OCI-LY7 (cell line): ENCODE measurements at regions not wholly inside any gene's neighbourhood (a gene's known extent, or its start where the extent isn't known, plus 50 kb on each side); places are given as distances from the start of the nearest gene placed in this dataset.

ENCODE experiments used
- BruUV-seq: library from RNA; stranded (reverse); fragments of 400-500 nt; replicated peaks from 2 replicates; lab custom pipeline; 2021; lab: Mats Ljungman, UMichigan
- CTCF ChIA-PET: fragments of 300-600 bp; sonication (Branson Sonifier 250); formaldehyde crosslinking; loops from one replicate; lab custom pipeline; 2022; ENCODE audit warnings: antibody characterized with exemption; ENCODE audit not compliant: unreplicated experiment; lab: Charles Lee
- POLR2A ChIA-PET: fragments of 300-600 bp; sonication (Branson Sonifier 250); formaldehyde crosslinking; loops from one replicate; lab custom pipeline; 2022; ENCODE audit warnings: antibody characterized with exemption; lab: Charles Lee
- DNase-seq: peaks from one replicate; pipeline ENCODE4 v3.0.0-alpha.2; 2015; ENCODE audit warnings: low spot score
- H2AFZ ChIP-seq: fragments of 200-600 bp; sonication (generic), shearing (Covaris generic); 2 replicates; pipeline ENCODE4 v1.6.1; 2014; ENCODE audit warnings: mild to moderate bottlenecking, antibody characterized with exemption, low read length, moderate library complexity
- H3K27ac ChIP-seq: fragments of 200-600 bp; sonication (generic); 2 replicates; pipeline ENCODE4 v1.5.1; 2014; ENCODE audit warnings: mixed run types, low read depth, mild to moderate bottlenecking, moderate library complexity, low read length, inconsistent platforms; ENCODE audit not compliant: poor library complexity, severe bottlenecking
- H3K36me3 ChIP-seq: fragments of 200-600 bp; sonication (generic); 2 replicates; pipeline ENCODE4 v1.6.1; 2014; ENCODE audit warnings: mild to moderate bottlenecking, antibody characterized with exemption, low read length, moderate library complexity, mixed read lengths; ENCODE audit not compliant: insufficient read depth
- H3K4me1 ChIP-seq: fragments of 200-600 bp; sonication (generic); 2 replicates; pipeline ENCODE4 v1.5.1; 2014; ENCODE audit warnings: mild to moderate bottlenecking, low read length; ENCODE audit not compliant: insufficient read depth, poor library complexity, severe bottlenecking
- H3K4me2 ChIP-seq: fragments of 200-600 bp; sonication (generic); 2 replicates; pipeline ENCODE4 v1.6.1; 2014; ENCODE audit warnings: mild to moderate bottlenecking, low read length
- H3K4me3 ChIP-seq: fragments of 200-600 bp; sonication (generic); 2 replicates; pipeline ENCODE4 v1.5.1; 2014; ENCODE audit warnings: mild to moderate bottlenecking, low read depth, low read length; ENCODE audit not compliant: poor library complexity, severe bottlenecking
- H3K79me2 ChIP-seq: fragments of 200-600 bp; sonication (generic); 2 replicates; pipeline ENCODE4 v1.6.1; 2016; ENCODE audit warnings: low read depth, mild to moderate bottlenecking, low read length, moderate library complexity, mixed read lengths; ENCODE audit not compliant: insufficient read depth
- H3K9me2 ChIP-seq: fragments of 200-600 bp; sonication (generic); 2 replicates; pipeline ENCODE4 v1.6.1; 2016; ENCODE audit warnings: mild to moderate bottlenecking, low read length, mixed read lengths; ENCODE audit not compliant: insufficient read depth
- H3K9me3 ChIP-seq: fragments of 200-600 bp; sonication (generic); 2 replicates; pipeline ENCODE4 v1.6.1; 2014; ENCODE audit warnings: mild to moderate bottlenecking, mixed run types, low read length, mixed read lengths
- H4K20me1 ChIP-seq: fragments of 200-600 bp; sonication (generic); 2 replicates; pipeline ENCODE4 v1.6.1; 2014; ENCODE audit warnings: mild to moderate bottlenecking, antibody characterized with exemption, low read length, moderate library complexity, mixed read lengths; ENCODE audit not compliant: insufficient read depth
- CTCF ChIP-seq: fragments of 200-600 bp; sonication (generic); conservative IDR thresholded peaks from 2 replicates; pipeline ENCODE4 v1.5.1; 2014; ENCODE audit warnings: mild to moderate bottlenecking, antibody characterized with exemption, low read length, moderate library complexity, mixed read lengths
- EZH2phosphoT487 ChIP-seq: fragments of 200-600 bp; sonication (generic); IDR thresholded peaks from 2 replicates; pipeline ENCODE4 v1.6.1; 2018; ENCODE audit warnings: low read depth, borderline replicate concordance, mild to moderate bottlenecking, mixed run types, antibody characterized with exemption, low read length, moderate library complexity, mixed read lengths
- intact Hi-C: fragments of 100-400 bp; cut with micrococcal nuclease; formaldehyde crosslinking; loops from one replicate; pipeline ENCODE4 v1.10.0; 2022; ENCODE audit not compliant: unreplicated experiment

DNA sequence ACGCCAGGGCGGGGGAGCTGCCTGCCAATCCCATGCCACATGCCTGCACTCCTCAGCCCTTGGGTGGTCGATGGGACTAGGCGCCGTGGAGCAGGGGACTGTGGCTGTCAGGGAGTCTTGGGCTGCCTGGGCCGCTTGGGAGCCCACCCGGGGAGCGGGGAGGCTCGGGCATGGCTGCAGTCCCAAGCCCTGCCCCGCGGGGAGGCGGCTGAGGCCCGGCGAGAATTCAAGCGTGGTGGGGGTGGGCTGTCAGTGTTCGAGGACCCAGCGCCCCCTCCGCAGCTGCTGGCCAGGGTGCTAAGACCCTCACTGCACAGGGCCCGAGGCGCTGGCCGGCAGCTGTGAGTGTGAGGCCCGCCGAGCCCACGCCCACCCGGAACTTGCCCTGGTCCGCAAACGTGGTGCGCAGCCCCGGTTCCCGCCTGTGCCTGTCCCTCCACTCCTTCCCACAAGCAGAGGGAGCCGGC, 83.2 kb upstream of the DMRTA1 start:
- intact Hi-C loops, result no loop called here
- Histone ChIP-seq H2AFZ (no peak overlapping the region), H3K9me3 (no peaks in the 10 kb centered on the region), H3K79me2 (no peaks in the 10 kb centered on the region), H3K9me2 (no peaks in the 10 kb centered on the region), H3K4me1 (no peaks in the 10 kb centered on the region), H3K27ac (no peak overlapping the region), H3K36me3 (no peaks in the 10 kb centered on the region), H3K4me3 (no peak overlapping the region), H4K20me1 (no peaks in the 10 kb centered on the region), H3K4me2 (no peak overlapping the region)
- DNase-seq, result no peak
- ChIA-PET CTCF (no interaction called here), POLR2A (no interaction called here)
- no peak for TF ChIP-seq CTCF
- no peak for TF ChIP-seq EZH2phosphoT487
- no TSS peak for BruUV-seq

- BruUV-seq, result no TSS peak
- intact Hi-C loops, result no loop called here
- H3K9me3 ChIP-seq, result no peaks in the 10 kb centered on the region
- no peak overlapping the region for H3K4me2 ChIP-seq
- DNase-seq, result no peak
- TF ChIP-seq EZH2phosphoT487, result no peak
- no peak for TF ChIP-seq CTCF
- ChIA-PET POLR2A (interaction anchor here (0.6 to 1.1 kb wide), 2 partner anchors 14 to 326 kb away, joined by 3 to 4 read pairs; no protein-coding TSS in a partner anchor), CTCF (interaction anchor here (0.7 kb wide), 1 partner anchor 79 kb away, joined by 3 read pairs; no protein-coding TSS in a partner anchor)
- H3K9me2 ChIP-seq, result no peaks in the 10 kb centered on the region
- H2AFZ ChIP-seq, result no peak overlapping the region
- H4K20me1 ChIP-seq, result no peaks in the 10 kb centered on the region
- no peaks in the 10 kb centered on the region for H3K4me1 ChIP-seq
- H3K79me2 ChIP-seq, result no peaks in the 10 kb centered on the region
- H3K36me3 ChIP-seq, result no peaks in the 10 kb centered on the region
- no peak overlapping the region for H3K4me3 ChIP-seq
- no peak overlapping the region for H3K27ac ChIP-seq
Measured at GRCh38 chr9:22373636-22374035, 73.0 kb upstream of the DMRTA1 start.

- Histone ChIP-seq H3K9me2 (no peaks in the 10 kb centered on the region), H3K9me3 (no peaks in the 10 kb centered on the region), H3K79me2 (no peaks in the 10 kb centered on the region), H3K4me3 (no peak overlapping the region), H3K4me2 (no peak overlapping the region), H3K4me1 (no peaks in the 10 kb centered on the region), H2AFZ (no peak overlapping the region), H3K27ac (no peak overlapping the region), H4K20me1 (no peaks in the 10 kb centered on the region), H3K36me3 (no peaks in the 10 kb centered on the region)
- ChIA-PET CTCF (interaction anchor here (0.7 kb wide), 1 partner anchor 79 kb away, joined by 3 read pairs; no protein-coding TSS in a partner anchor), POLR2A (no interaction called here)
- no peak for DNase-seq
- TF ChIP-seq CTCF, result no peak
- intact Hi-C loops, result no loop called here
- no TSS peak for BruUV-seq
Measured at GRCh38 chr9:22374051-22374450, 72.6 kb upstream of the DMRTA1 start.
